ENCODE measurements at regions not wholly inside any gene's neighbourhood (a gene's known extent, or its start where the extent isn't known, plus 50 kb on each side); places are given as distances from the start of the nearest gene placed in this dataset.

DNA sequence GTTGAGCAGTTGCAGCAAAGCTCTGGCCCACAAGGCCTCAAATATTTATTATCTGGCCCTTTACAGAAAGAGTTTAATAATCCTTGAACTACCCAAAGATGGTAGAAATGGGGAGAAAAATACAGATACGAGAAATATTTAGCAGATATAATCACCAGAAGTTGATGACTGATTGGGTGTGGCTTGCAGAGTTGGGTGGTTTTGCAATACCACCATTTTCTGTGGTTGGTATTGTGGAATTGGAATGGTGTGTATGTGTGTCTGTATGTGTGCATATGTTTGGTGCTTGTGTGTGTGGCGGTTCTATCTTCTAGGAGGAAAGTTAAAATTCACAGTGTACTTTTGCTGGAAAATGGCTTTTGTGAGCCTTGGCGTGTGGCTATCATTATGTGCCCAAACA lies 85.4 kb upstream of the MANSC4 start:
- FAIRE-seq (no peak), ATAC-seq (no peak), DNase-seq (ENCODE audit: low spot score) (no peak)
- ChIA-PET CTCF (ENCODE audit: low intra/inter-chr PET ratio, low total read pairs) (no interaction called here), POLR2A (no interaction called here)
- in situ Hi-C loops (cut with HindIII; ENCODE audit: extremely low pct_ligation_motif_present, low pct_unique_long_range_greater_than_20kb) (no loop called here), intact Hi-C loops (cut with micrococcal nuclease; ENCODE audit: unreplicated experiment) (no loop called here)
- Histone ChIP-seq H3K4me1 (ENCODE audit: insufficient read depth, low read length) (no peaks in the 10 kb centered on the region), H2AFZ (ENCODE audit: low read length) (no peak overlapping the region), H3K36me3 (replicated peaks in 1 of 2; ENCODE audit: control insufficient read depth in 1 of 2, insufficient read depth in 2 of 2, low read length in 2 of 2) (no peaks in the 10 kb centered on the region), H3K27me3 (ENCODE audit: control insufficient read depth in 1 of 2, insufficient read depth in 2 of 2, low read length in 2 of 2) (0 out of 5 replicates have a peak, but pooled peaks cover 0 to 7% of the 10 kb centered on the region in 2 experiments), H3K4me3 (replicated peaks in 1 of 3; ENCODE audit: insufficient read depth in 1 of 3, low read depth in 2 of 3, low read length in 3 of 3) (no peak overlapping the region), H3K9ac (ENCODE audit: insufficient read depth, low read depth, low read length) (no peak overlapping the region), H3K79me2 (ENCODE audit: insufficient read depth, low read length) (no peaks in the 10 kb centered on the region), H3K4me2 (ENCODE audit: low read depth, low read length) (no peak overlapping the region), H4K20me1 (ENCODE audit: insufficient read depth, low read length) (no peaks in the 10 kb centered on the region), H3K9me3 (ENCODE audit: low read length) (no peaks in the 10 kb centered on the region), H3K27ac (ENCODE audit: extremely low read length, insufficient read depth, low read length) (no peak overlapping the region)
- no TSS peak for BruUV-seq (replicated peaks)
- WGBS (ENCODE audit: low lambda C conversion rate): 32% methylated on average over 3 of the region's 3 CpGs
- TF ChIP-seq NFIB (CRISPR knock-in tag; IDR thresholded peaks at IDR 0.05; ENCODE audit: borderline replicate concordance) (no peak), IKZF4 (CRISPR knock-in tag; IDR thresholded peaks at IDR 0.05; ENCODE audit: borderline replicate concordance, low read depth, not compliant biosample characterization) (no peak), HMGA1 (CRISPR knock-in tag; conservative IDR thresholded peaks at IDR 0.05) (no peak), ZNF530 (CRISPR knock-in tag; IDR thresholded peaks at IDR 0.05; ENCODE audit: low read depth) (no peak), AGO1 (IDR thresholded peaks at IDR 0.05; ENCODE audit: low read depth, low read length, poor library complexity, severe bottlenecking) (no peak), PTBP1 (IDR thresholded peaks at IDR 0.05; ENCODE audit: low read depth, low read length, poor library complexity, severe bottlenecking) (no peak), ATRX (CRISPR knock-in tag; IDR thresholded peaks at IDR 0.05; ENCODE audit: borderline replicate concordance) (no peak), ZBTB7A (CRISPR knock-in tag; IDR thresholded peaks at IDR 0.05) (no peak), MLLT10 (CRISPR knock-in tag; IDR thresholded peaks at IDR 0.05) (no peak), NFKB2 (CRISPR knock-in tag; IDR thresholded peaks at IDR 0.05; ENCODE audit: borderline replicate concordance) (no peak), PHF8 (CRISPR knock-in tag; IDR thresholded peaks at IDR 0.05) (no peak), FOXK1 (CRISPR knock-in tag; IDR thresholded peaks at IDR 0.05; ENCODE audit: borderline replicate concordance, low read depth) (no peak)
- TF ChIP-seq, protein P1, sequence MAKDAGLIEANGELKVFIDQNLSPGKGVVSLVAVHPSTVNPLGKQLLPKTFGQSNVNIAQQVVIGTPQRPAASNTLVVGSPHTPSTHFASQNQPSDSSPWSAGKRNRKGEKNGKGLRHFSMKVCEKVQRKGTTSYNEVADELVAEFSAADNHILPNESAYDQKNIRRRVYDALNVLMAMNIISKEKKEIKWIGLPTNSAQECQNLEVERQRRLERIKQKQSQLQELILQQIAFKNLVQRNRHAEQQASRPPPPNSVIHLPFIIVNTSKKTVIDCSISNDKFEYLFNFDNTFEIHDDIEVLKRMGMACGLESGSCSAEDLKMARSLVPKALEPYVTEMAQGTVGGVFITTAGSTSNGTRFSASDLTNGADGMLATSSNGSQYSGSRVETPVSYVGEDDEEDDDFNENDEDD (CRISPR knock-in tag; IDR thresholded peaks at IDR 0.05; ENCODE audit: borderline replicate concordance): no peak
- TF ChIP-seq, protein P2, sequence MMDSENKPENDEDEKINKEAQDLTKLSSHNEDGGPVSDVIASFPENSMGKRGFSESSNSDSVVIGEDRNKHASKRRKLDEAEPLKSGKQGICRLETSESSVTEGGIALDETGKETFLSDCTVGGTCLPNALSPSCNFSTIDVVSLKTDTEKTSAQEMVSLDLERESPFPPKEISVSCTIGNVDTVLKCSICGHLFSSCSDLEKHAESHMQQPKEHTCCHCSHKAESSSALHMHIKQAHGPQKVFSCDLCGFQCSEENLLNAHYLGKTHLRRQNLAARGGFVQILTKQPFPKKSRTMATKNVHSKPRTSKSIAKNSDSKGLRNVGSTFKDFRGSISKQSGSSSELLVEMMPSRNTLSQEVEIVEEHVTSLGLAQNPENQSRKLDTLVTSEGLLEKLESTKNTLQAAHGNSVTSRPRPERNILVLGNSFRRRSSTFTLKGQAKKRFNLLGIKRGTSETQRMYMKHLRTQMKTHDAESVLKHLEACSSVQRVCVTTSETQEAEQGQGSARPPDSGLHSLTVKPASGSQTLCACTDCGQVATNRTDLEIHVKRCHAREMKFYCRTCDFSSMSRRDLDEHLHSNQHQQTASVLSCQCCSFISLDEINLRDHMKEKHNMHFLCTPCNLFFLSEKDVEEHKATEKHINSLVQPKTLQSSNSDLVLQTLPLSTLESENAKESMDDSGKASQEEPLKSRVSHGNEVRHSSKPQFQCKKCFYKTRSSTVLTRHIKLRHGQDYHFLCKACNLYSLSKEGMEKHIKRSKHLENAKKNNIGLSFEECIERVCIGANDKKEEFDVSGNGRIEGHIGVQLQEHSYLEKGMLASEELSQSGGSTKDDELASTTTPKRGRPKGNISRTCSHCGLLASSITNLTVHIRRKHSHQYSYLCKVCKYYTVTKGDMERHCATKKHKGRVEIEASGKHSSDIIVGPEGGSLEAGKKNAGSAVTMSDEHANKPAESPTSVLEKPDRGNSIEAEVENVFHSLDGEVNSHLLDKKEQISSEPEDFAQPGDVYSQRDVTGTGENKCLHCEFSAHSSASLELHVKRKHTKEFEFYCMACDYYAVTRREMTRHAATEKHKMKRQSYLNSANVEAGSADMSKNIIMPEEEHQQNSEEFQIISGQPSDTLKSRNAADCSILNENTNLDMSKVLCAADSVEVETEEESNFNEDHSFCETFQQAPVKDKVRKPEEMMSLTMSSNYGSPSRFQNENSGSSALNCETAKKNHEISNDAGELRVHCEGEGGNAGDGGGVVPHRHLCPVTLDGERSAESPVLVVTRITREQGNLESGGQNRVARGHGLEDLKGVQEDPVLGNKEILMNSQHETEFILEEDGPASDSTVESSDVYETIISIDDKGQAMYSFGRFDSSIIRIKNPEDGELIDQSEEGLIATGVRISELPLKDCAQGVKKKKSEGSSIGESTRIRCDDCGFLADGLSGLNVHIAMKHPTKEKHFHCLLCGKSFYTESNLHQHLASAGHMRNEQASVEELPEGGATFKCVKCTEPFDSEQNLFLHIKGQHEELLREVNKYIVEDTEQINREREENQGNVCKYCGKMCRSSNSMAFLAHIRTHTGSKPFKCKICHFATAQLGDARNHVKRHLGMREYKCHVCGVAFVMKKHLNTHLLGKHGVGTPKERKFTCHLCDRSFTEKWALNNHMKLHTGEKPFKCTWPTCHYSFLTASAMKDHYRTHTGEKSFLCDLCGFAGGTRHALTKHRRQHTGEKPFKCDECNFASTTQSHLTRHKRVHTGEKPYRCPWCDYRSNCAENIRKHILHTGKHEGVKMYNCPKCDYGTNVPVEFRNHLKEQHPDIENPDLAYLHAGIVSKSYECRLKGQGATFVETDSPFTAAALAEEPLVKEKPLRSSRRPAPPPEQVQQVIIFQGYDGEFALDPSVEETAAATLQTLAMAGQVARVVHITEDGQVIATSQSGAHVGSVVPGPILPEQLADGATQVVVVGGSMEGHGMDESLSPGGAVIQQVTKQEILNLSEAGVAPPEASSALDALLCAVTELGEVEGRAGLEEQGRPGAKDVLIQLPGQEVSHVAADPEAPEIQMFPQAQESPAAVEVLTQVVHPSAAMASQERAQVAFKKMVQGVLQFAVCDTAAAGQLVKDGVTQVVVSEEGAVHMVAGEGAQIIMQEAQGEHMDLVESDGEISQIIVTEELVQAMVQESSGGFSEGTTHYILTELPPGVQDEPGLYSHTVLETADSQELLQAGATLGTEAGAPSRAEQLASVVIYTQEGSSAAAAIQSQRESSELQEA (CRISPR knock-in tag; IDR thresholded peaks at IDR 0.05; ENCODE audit: not compliant biosample characterization): no peak
- TF ChIP-seq, protein P3, sequence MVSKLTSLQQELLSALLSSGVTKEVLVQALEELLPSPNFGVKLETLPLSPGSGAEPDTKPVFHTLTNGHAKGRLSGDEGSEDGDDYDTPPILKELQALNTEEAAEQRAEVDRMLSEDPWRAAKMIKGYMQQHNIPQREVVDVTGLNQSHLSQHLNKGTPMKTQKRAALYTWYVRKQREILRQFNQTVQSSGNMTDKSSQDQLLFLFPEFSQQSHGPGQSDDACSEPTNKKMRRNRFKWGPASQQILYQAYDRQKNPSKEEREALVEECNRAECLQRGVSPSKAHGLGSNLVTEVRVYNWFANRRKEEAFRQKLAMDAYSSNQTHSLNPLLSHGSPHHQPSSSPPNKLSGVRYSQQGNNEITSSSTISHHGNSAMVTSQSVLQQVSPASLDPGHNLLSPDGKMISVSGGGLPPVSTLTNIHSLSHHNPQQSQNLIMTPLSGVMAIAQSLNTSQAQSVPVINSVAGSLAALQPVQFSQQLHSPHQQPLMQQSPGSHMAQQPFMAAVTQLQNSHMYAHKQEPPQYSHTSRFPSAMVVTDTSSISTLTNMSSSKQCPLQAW (CRISPR knock-in tag; IDR thresholded peaks at IDR 0.05): no peak

Measured in HepG2 (cell line).